Spleen (tissue), 7 donors: ENCODE measurements at regions not wholly inside any gene's neighbourhood (a gene's known extent, or its start where the extent isn't known, plus 50 kb on each side); places are given as distances from the start of the nearest gene placed in this dataset.

Experiments
- CTCF ChIP-seq, 11 experiments: fragments of 200-600 bp in 7 of 11; fragments of 450-650 bp in 4 of 11; sonication (generic) in 4 of 11; IDR thresholded peaks in 8 of 11; conservative IDR thresholded peaks in 3 of 11; 1 replicate in 7 of 11; 2 replicates in 4 of 11; pipeline versions ENCODE4 v1.4.0 to v1.8.0; 2016 to 2021; ENCODE audit warnings: antibody characterized with exemption in 11 of 11, inconsistent platforms in 4 of 11, mild to moderate bottlenecking in 1 of 11
- POLR2AphosphoS5 ChIP-seq, 3 donors: sonication (generic); formaldehyde crosslinking; IDR thresholded peaks; one replicate each; pipeline ENCODE4 v1.5.1; 2017; ENCODE audit warnings: antibody characterized with exemption in 3 of 3
- donor health status: DM: no; HTN: no; CAD: no; lungs with moderate emphysema.
- donor health status: DM: no; HTN: no; CAD: no.
- donor health status: DM: no; HTN: no; CAD: no.

GRCh38 chr2:129565551-129566109 lies 413.8 kb upstream of the RAB6C start:
- no peak for TF ChIP-seq CTCF (IDR thresholded peaks at IDR 0.05 in 8 of 11, conservative IDR thresholded peaks at IDR 0.05 in 3 of 11)
- TF ChIP-seq POLR2AphosphoS5 (IDR thresholded peaks at IDR 0.05), result no peak
